PC-3 (cell line): ENCODE measurements at regions not wholly inside any gene's neighbourhood (a gene's known extent, or its start where the extent isn't known, plus 50 kb on each side); places are given as distances from the start of the nearest gene placed in this dataset.

Experiments used
- EZH2 ChIP-seq: fragments of 300-600 bp; sonication (generic); IDR thresholded peaks from one replicate; pipeline ENCODE4 v1.6.1; 2017; ENCODE audit warnings: antibody characterized with exemption, mild to moderate bottlenecking, low read length; ENCODE audit not compliant: unreplicated experiment
- TF ChIP-seq, protein P1 (sequence below): fragments of 300-600 bp; sonication (generic); conservative IDR thresholded peaks from 2 replicates; pipeline ENCODE4 v1.5.1; 2017; ENCODE audit warnings: antibody characterized with exemption, low read depth, mild to moderate bottlenecking, low read length

DNA sequence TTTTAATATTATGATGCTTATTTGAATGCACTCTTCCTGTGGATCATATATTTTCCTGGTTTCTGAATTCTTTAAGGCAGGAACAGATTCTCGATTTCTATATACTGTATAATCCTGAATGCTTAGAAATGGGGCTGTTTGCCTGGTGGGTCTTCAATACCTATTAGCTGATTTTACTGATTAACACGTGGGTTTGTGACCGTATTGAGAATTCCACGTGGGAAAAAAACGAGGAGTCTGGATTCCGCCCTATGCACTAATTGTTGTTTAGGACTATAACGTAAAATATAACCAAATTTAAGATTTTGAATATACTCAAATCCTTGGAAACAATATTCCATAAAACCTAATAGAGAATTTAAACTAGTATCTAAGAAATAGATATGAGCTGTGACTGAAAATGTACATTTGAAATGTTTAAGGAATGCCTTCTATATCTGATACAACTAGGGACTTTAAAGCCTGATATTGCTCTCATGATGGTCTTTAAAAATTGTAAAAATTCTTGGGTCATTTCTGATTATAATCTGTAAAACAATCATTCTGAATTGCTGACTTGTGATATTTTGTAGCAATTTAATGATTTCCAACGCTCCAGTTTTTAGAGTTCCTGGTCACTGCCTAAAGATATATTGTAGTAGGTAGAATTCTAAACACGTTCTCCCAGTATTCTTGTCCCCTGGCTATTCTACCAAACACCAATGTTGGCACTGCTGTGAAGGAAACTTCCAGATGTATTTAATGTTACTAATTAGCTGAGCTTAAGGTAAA lies 93.6 kb upstream of the NOX3 start:
- TF ChIP-seq, protein P1, sequence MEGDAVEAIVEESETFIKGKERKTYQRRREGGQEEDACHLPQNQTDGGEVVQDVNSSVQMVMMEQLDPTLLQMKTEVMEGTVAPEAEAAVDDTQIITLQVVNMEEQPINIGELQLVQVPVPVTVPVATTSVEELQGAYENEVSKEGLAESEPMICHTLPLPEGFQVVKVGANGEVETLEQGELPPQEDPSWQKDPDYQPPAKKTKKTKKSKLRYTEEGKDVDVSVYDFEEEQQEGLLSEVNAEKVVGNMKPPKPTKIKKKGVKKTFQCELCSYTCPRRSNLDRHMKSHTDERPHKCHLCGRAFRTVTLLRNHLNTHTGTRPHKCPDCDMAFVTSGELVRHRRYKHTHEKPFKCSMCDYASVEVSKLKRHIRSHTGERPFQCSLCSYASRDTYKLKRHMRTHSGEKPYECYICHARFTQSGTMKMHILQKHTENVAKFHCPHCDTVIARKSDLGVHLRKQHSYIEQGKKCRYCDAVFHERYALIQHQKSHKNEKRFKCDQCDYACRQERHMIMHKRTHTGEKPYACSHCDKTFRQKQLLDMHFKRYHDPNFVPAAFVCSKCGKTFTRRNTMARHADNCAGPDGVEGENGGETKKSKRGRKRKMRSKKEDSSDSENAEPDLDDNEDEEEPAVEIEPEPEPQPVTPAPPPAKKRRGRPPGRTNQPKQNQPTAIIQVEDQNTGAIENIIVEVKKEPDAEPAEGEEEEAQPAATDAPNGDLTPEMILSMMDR: no peak
- no peak for TF ChIP-seq EZH2
